ENCODE measurements at regions not wholly inside any gene's neighbourhood (a gene's known extent, or its start where the extent isn't known, plus 50 kb on each side); places are given as distances from the start of the nearest gene placed in this dataset.

- DNase-seq (no peak), ATAC-seq (peak in 1 of 4 donors; percentile 50)
- no peaks in the 10 kb centered on the region for H3K27me3 ChIP-seq
- no peaks in the 10 kb centered on the region for H3K9me3 ChIP-seq
- H3K4me3 ChIP-seq = no peak overlapping the region
- H3K4me1 ChIP-seq = peaks cover 0 to 17% (median 0%) of the 10 kb centered on the region in 12 donors
- intact Hi-C loops (cut with DNase I) = no loop called here
- WGBS, 4 donors = 23 to 39% (median 35%) methylated on average over 3 of the region's 3 CpGs
- H3K36me3 ChIP-seq = no peaks in the 10 kb centered on the region
- TF ChIP-seq CTCF (IDR thresholded peaks at IDR 0.05) = no peak
- no peak for TF ChIP-seq POLR2A (IDR thresholded peaks at IDR 0.05)
- H3K27ac ChIP-seq = no peak overlapping the region
Observed at GRCh38 chr7:91812388-91812787, 68.1 kb downstream of the MTERF1 start.

- Histone ChIP-seq H3K27ac (no peak overlapping the region), H3K4me1 (peaks cover 0 to 17% (median 0%) of the 10 kb centered on the region in 12 donors), H3K4me3 (no peak overlapping the region), H3K27me3 (no peaks in the 10 kb centered on the region), H3K9me3 (peaks cover 0 to 9% (median 0%) of the 10 kb centered on the region in 12 donors), H3K36me3 (no peaks in the 10 kb centered on the region)
- ATAC-seq (no peak), DNase-seq (no peak)
- intact Hi-C loops (cut with DNase I) = no loop called here
- no peak for TF ChIP-seq CTCF (IDR thresholded peaks at IDR 0.05)
- no peak for TF ChIP-seq POLR2A (IDR thresholded peaks at IDR 0.05)
- 89 to 95% (median 90%) methylated on average over 1 of the region's 1 CpG for WGBS, 4 donors
Observed at GRCh38 chr7:91814189-91814588, 66.3 kb downstream of the MTERF1 start.
